ENCODE measurements at regions not wholly inside any gene's neighbourhood (a gene's known extent, or its start where the extent isn't known, plus 50 kb on each side); places are given as distances from the start of the nearest gene placed in this dataset.

DNA sequence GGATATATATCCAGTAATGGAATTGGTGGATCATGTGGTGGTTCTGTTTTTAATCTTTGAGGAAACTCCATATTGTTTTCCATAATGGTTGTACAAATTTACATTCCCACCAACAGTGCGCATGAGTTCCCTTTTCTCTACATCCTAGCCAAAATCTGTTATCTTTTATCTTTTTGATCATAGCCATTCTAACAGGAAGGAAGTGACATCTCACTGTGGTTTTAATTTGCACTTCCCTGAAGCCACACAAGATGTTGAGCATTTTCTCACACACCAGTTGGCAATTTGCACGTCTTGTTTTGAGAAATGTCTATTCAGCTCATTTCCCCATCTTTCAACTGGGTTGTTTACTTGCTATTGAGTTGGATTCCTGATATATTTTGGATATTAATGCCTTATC, 194.9 kb downstream of the CBLL2 start:
- TF ChIP-seq POLR2A (IDR thresholded peaks at IDR 0.05), result no peak
- TF ChIP-seq, protein P1, sequence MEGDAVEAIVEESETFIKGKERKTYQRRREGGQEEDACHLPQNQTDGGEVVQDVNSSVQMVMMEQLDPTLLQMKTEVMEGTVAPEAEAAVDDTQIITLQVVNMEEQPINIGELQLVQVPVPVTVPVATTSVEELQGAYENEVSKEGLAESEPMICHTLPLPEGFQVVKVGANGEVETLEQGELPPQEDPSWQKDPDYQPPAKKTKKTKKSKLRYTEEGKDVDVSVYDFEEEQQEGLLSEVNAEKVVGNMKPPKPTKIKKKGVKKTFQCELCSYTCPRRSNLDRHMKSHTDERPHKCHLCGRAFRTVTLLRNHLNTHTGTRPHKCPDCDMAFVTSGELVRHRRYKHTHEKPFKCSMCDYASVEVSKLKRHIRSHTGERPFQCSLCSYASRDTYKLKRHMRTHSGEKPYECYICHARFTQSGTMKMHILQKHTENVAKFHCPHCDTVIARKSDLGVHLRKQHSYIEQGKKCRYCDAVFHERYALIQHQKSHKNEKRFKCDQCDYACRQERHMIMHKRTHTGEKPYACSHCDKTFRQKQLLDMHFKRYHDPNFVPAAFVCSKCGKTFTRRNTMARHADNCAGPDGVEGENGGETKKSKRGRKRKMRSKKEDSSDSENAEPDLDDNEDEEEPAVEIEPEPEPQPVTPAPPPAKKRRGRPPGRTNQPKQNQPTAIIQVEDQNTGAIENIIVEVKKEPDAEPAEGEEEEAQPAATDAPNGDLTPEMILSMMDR (IDR thresholded peaks at IDR 0.05), result no peak
- no peak for TF ChIP-seq POLR2AphosphoS5 (IDR thresholded peaks at IDR 0.05)
